ENCODE measurements at regions not wholly inside any gene's neighbourhood (a gene's known extent, or its start where the extent isn't known, plus 50 kb on each side); places are given as distances from the start of the nearest gene placed in this dataset.

GRCh38 chr7:112853422-112853821, 63.2 kb upstream of the TMEM168 start:
- Histone ChIP-seq H3K9ac (ENCODE audit: extremely low read depth, low read length, poor library complexity, severe bottlenecking) (no peak overlapping the region), H3K4me3 (ENCODE audit: low read length) (no peak overlapping the region), H3K9me3 (ENCODE audit: control insufficient read depth, low read length) (no peaks in the 10 kb centered on the region), H3K27ac (ENCODE audit: low read depth, low read length) (no peak overlapping the region), H3K4me1 (ENCODE audit: control insufficient read depth, insufficient read depth, low read length) (no peaks in the 10 kb centered on the region), H3K36me3 (ENCODE audit: control insufficient read depth, insufficient read depth, low read length) (no peaks in the 10 kb centered on the region), H3K27me3 (ENCODE audit: control insufficient read depth, insufficient read depth, low read length, poor library complexity, severe bottlenecking) (no peaks in the 10 kb centered on the region)
- H3K36me3 Mint-ChIP-seq (ENCODE audit: low read depth) = peaks cover 22% of the 10 kb centered on the region
- H3K9me3 Mint-ChIP-seq = no peaks in the 10 kb centered on the region
- peaks cover 4% of the 10 kb centered on the region for H3K4me1 Mint-ChIP-seq
- no peak overlapping the region for H3K27ac Mint-ChIP-seq
- H3K4me3 Mint-ChIP-seq = no peak overlapping the region
- DNase-seq = no peak
- TF ChIP-seq, protein P1, sequence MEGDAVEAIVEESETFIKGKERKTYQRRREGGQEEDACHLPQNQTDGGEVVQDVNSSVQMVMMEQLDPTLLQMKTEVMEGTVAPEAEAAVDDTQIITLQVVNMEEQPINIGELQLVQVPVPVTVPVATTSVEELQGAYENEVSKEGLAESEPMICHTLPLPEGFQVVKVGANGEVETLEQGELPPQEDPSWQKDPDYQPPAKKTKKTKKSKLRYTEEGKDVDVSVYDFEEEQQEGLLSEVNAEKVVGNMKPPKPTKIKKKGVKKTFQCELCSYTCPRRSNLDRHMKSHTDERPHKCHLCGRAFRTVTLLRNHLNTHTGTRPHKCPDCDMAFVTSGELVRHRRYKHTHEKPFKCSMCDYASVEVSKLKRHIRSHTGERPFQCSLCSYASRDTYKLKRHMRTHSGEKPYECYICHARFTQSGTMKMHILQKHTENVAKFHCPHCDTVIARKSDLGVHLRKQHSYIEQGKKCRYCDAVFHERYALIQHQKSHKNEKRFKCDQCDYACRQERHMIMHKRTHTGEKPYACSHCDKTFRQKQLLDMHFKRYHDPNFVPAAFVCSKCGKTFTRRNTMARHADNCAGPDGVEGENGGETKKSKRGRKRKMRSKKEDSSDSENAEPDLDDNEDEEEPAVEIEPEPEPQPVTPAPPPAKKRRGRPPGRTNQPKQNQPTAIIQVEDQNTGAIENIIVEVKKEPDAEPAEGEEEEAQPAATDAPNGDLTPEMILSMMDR (conservative IDR thresholded peaks at IDR 0.05) = no peak
- no peaks in the 10 kb centered on the region for H3K27me3 Mint-ChIP-seq (ENCODE audit: insufficient read depth)

- Histone ChIP-seq H3K36me3 (ENCODE audit: control insufficient read depth, insufficient read depth, low read length) (no peaks in the 10 kb centered on the region), H3K9me3 (ENCODE audit: control insufficient read depth, low read length) (no peaks in the 10 kb centered on the region), H3K4me3 (ENCODE audit: low read length) (no peak overlapping the region), H3K27me3 (ENCODE audit: control insufficient read depth, insufficient read depth, low read length, poor library complexity, severe bottlenecking) (no peaks in the 10 kb centered on the region), H3K27ac (ENCODE audit: low read depth, low read length) (no peak overlapping the region), H3K4me1 (ENCODE audit: control insufficient read depth, insufficient read depth, low read length) (no peaks in the 10 kb centered on the region), H3K9ac (ENCODE audit: extremely low read depth, low read length, poor library complexity, severe bottlenecking) (no peak overlapping the region)
- no peaks in the 10 kb centered on the region for H3K27me3 Mint-ChIP-seq (ENCODE audit: insufficient read depth)
- TF ChIP-seq, protein P1 (conservative IDR thresholded peaks at IDR 0.05) = no peak
- DNase-seq = no peak
- H3K9me3 Mint-ChIP-seq = no peaks in the 10 kb centered on the region
- peak overlapping the region; percentile 66 for H3K27ac Mint-ChIP-seq
- no peak overlapping the region for H3K4me3 Mint-ChIP-seq
- 100% methylated on average over 1 of the region's 1 CpG; no CpG with 5 or more reads in 1 of the 2 experiments for WGBS, 2 experiments (ENCODE audit: insufficient coverage in 1 of 2, insufficient read length in 1 of 2)
- H3K4me1 Mint-ChIP-seq = peaks cover 5% of the 10 kb centered on the region
- no peaks in the 10 kb centered on the region for H3K36me3 Mint-ChIP-seq (ENCODE audit: low read depth)
Observed at GRCh38 chr7:112843151-112843550, 53.0 kb upstream of the TMEM168 start.
